Astrocyte (in vitro differentiated cells and primary cell): ENCODE measurements at regions not wholly inside any gene's neighbourhood (a gene's known extent, or its start where the extent isn't known, plus 50 kb on each side); places are given as distances from the start of the nearest gene placed in this dataset.

Source experiments
- DNase-seq: peaks from one replicate; pipeline ENCODE4 v3.0.0-alpha.2; 2010; ENCODE audit warnings: low read depth
- FAIRE-seq: peaks from 2 replicates; lab custom pipeline; 2011; peaks lifted over from hg19 to GRCh38; lab: Jason Lieb, UNC
- H2AFZ ChIP-seq: 2 replicates; pipeline ENCODE4 v1.6.0; 2012; ENCODE audit warnings: low read depth, low read length, inconsistent platforms
- H3K27ac ChIP-seq: 2 replicates; pipeline ENCODE4 v1.5.1; 2011; ENCODE audit warnings: low read depth, low read length, inconsistent platforms
- H3K27me3 ChIP-seq: 2 replicates; pipeline ENCODE4 v1.6.0; 2011; ENCODE audit warnings: low read length, inconsistent platforms; ENCODE audit not compliant: insufficient read depth
- H3K36me3 ChIP-seq: 2 replicates; pipeline ENCODE4 v1.5.1; 2011; ENCODE audit warnings: low read length, inconsistent platforms; ENCODE audit not compliant: insufficient read depth
- H3K4me1 ChIP-seq: 2 replicates; pipeline ENCODE4 v1.5.1; 2011; ENCODE audit warnings: low read length, inconsistent platforms; ENCODE audit not compliant: insufficient read depth
- H3K4me2 ChIP-seq: 2 replicates; pipeline ENCODE4 v1.6.0; 2012; ENCODE audit warnings: low read length, inconsistent platforms
- H3K4me3 ChIP-seq: 2 replicates; pipeline ENCODE4 v1.5.1; 2011; ENCODE audit warnings: low read depth, mild to moderate bottlenecking, low read length, inconsistent platforms; ENCODE audit not compliant: insufficient read depth
- H3K79me2 ChIP-seq: 2 replicates; pipeline ENCODE4 v1.6.0; 2012; ENCODE audit warnings: mild to moderate bottlenecking, low read length, inconsistent platforms; ENCODE audit not compliant: insufficient read depth
- H3K9ac ChIP-seq: 2 replicates; pipeline ENCODE4 v1.6.0; 2012; ENCODE audit warnings: mild to moderate bottlenecking, low read length, inconsistent platforms
- H3K9me3 ChIP-seq: 2 replicates; pipeline ENCODE4 v1.5.1; 2012; ENCODE audit warnings: low read depth, mild to moderate bottlenecking, low read length, inconsistent platforms; ENCODE audit not compliant: insufficient read depth
- H4K20me1 ChIP-seq: 2 replicates; pipeline ENCODE4 v1.6.0; 2012; ENCODE audit warnings: low read length, inconsistent platforms; ENCODE audit not compliant: insufficient read depth
- H3K27ac Mint-ChIP-seq: one replicate; pipeline ENCODE4 v1.8.0; 2021; ENCODE audit warnings: mild to moderate bottlenecking, mixed read lengths; ENCODE audit not compliant: unreplicated experiment
- H3K27me3 Mint-ChIP-seq: one replicate; pipeline ENCODE4 v1.8.0; 2021; ENCODE audit warnings: low read depth, mixed read lengths; ENCODE audit not compliant: unreplicated experiment
- H3K36me3 Mint-ChIP-seq: one replicate; pipeline ENCODE4 v1.8.0; 2021; ENCODE audit warnings: low read depth, mixed read lengths; ENCODE audit not compliant: unreplicated experiment
- H3K4me1 Mint-ChIP-seq: one replicate; pipeline ENCODE4 v1.8.0; 2021; ENCODE audit warnings: low read depth, mixed read lengths; ENCODE audit not compliant: unreplicated experiment
- H3K4me3 Mint-ChIP-seq: one replicate; pipeline ENCODE4 v1.8.0; 2021; ENCODE audit warnings: mild to moderate bottlenecking, moderate library complexity, mixed read lengths; ENCODE audit not compliant: unreplicated experiment
- H3K9me3 Mint-ChIP-seq: one replicate; pipeline ENCODE4 v1.8.0; 2021; ENCODE audit warnings: mild to moderate bottlenecking, mixed read lengths; ENCODE audit not compliant: unreplicated experiment
- EZH2 ChIP-seq: IDR thresholded peaks from 2 replicates; pipeline ENCODE4 v1.6.1; 2012; ENCODE audit warnings: mild to moderate bottlenecking, low read length, inconsistent platforms; ENCODE audit not compliant: insufficient read depth
- TF ChIP-seq, protein P1 (sequence below): IDR thresholded peaks from 2 replicates; pipeline ENCODE4 v1.5.1; 2011; ENCODE audit warnings: low read depth, mild to moderate bottlenecking, inconsistent platforms, low read length, moderate library complexity; ENCODE audit not compliant: insufficient read depth

DNA sequence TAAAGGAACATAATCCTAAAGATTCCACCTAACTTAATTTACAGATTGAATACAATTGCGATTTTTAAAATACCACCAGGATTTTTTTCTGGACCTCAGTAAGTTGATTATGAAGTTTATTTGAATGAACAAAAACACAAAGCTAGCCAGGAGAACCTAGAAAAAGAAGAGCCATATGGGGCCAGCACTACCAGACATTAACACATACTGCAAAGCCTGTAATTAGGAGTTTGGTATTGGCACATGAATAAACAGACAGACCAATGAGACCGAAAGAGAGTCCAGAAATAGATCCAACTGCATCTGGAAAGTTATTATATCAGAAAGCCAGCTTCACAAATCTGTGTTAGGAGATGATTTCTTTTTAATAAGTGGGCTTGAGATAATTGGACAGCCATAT is 105.5 kb upstream of the CHST15 start:
- Mint-ChIP-seq H3K9me3 (peaks cover 5% of the 10 kb centered on the region), H3K4me1 (no peaks in the 10 kb centered on the region), H3K27ac (no peak overlapping the region), H3K36me3 (peaks cover 1% of the 10 kb centered on the region), H3K27me3 (peaks cover 40% of the 10 kb centered on the region), H3K4me3 (no peak overlapping the region)
- no peak for FAIRE-seq
- Histone ChIP-seq H3K4me3 (no peak overlapping the region), H3K9ac (no peak overlapping the region), H3K9me3 (no peaks in the 10 kb centered on the region), H2AFZ (no peak overlapping the region), H3K4me2 (no peak overlapping the region), H3K4me1 (no peaks in the 10 kb centered on the region), H3K79me2 (no peaks in the 10 kb centered on the region), H3K36me3 (no peaks in the 10 kb centered on the region), H3K27ac (no peak overlapping the region), H3K27me3 (peaks cover 3% of the 10 kb centered on the region), H4K20me1 (no peaks in the 10 kb centered on the region)
- TF ChIP-seq, protein P1, sequence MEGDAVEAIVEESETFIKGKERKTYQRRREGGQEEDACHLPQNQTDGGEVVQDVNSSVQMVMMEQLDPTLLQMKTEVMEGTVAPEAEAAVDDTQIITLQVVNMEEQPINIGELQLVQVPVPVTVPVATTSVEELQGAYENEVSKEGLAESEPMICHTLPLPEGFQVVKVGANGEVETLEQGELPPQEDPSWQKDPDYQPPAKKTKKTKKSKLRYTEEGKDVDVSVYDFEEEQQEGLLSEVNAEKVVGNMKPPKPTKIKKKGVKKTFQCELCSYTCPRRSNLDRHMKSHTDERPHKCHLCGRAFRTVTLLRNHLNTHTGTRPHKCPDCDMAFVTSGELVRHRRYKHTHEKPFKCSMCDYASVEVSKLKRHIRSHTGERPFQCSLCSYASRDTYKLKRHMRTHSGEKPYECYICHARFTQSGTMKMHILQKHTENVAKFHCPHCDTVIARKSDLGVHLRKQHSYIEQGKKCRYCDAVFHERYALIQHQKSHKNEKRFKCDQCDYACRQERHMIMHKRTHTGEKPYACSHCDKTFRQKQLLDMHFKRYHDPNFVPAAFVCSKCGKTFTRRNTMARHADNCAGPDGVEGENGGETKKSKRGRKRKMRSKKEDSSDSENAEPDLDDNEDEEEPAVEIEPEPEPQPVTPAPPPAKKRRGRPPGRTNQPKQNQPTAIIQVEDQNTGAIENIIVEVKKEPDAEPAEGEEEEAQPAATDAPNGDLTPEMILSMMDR = no peak
- no peak for TF ChIP-seq EZH2
- DNase-seq = no peak

DNA sequence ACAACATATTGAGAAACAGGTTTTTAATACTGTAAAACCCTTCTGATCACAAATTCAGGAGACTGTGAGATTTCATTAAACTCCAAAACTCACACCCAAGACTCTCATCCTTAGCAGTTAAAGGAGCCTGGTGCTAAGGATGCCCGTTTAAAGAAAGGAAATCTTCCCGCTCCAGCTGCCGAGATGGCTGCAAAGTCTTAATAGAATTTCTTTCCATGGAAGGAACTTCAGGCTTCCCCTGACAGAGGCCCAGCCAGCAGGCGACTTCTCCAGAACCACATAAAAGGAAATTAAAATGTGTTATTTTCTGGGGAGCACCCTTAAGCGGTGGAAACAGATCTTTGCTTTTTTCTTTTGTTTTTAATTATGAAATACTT is 104.7 kb upstream of the CHST15 start:
- FAIRE-seq = no peak
- no peak overlapping the region for H2AFZ ChIP-seq
- TF ChIP-seq, protein P1 = no peak

DNA sequence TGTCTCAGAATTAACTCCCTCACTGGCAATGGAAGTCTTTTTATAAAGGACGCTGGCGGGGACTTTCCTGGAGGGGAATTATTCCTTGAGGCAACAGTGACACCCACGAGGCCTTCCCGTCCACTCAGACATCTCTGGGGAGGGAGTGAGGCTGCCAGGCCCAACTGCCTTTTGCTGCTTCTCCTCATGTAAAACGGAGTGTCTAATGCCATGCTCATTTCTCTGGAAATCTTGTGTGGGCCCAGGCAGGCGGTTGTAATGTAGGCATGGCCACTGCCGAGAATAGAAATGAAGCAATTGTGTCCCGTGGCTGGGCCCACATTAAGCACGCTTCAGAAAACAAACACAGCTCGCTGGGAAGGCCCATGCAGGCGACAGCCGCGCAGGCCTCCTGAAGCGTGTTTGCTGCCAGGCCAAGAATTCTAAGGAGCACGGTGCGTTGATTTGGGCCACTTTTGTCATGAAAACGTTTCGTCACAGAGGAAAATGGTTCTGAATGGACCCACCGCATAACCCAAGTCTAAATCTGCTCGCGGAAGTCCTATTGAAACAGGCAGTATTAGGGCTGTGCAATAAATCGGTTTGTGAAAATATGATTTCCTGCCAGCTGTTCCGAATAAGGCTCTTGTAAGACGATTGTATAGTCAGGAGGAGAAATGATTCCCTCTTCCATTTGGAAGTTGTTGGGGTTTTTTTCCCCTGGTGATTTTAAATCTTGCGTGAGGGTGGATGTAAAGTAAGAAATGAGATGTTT is 104.2 kb upstream of the CHST15 start:
- H3K27me3 Mint-ChIP-seq = peaks cover 33% of the 10 kb centered on the region
- no peak overlapping the region for H3K27ac Mint-ChIP-seq
- H3K9me3 Mint-ChIP-seq = no peaks in the 10 kb centered on the region
- Histone ChIP-seq H3K36me3 (no peaks in the 10 kb centered on the region), H3K4me1 (no peaks in the 10 kb centered on the region), H4K20me1 (no peaks in the 10 kb centered on the region), H3K27me3 (peaks cover 3% of the 10 kb centered on the region), H3K9me3 (no peaks in the 10 kb centered on the region), H2AFZ (peak overlapping the region; percentile 53), H3K27ac (no peak overlapping the region), H3K79me2 (no peaks in the 10 kb centered on the region), H3K4me3 (no peak overlapping the region), H3K4me2 (no peak overlapping the region), H3K9ac (no peak overlapping the region)
- H3K36me3 Mint-ChIP-seq = peaks cover 1% of the 10 kb centered on the region
- FAIRE-seq = no peak
- no peak overlapping the region for H3K4me3 Mint-ChIP-seq
- no peak for DNase-seq
- H3K4me1 Mint-ChIP-seq = no peaks in the 10 kb centered on the region
- TF ChIP-seq EZH2 = no peak
- TF ChIP-seq, protein P1 = no peak

More for the DNA sequence above, 104.7 kb upstream of the CHST15 start:
- H3K4me1 Mint-ChIP-seq = no peaks in the 10 kb centered on the region
- Histone ChIP-seq H3K4me3 (no peak overlapping the region), H3K4me2 (no peak overlapping the region), H3K9ac (no peak overlapping the region), H3K36me3 (no peaks in the 10 kb centered on the region), H4K20me1 (no peaks in the 10 kb centered on the region), H3K79me2 (no peaks in the 10 kb centered on the region), H3K4me1 (no peaks in the 10 kb centered on the region), H3K9me3 (no peaks in the 10 kb centered on the region), H3K27ac (no peak overlapping the region), H3K27me3 (peaks cover 3% of the 10 kb centered on the region)
- peaks cover 1% of the 10 kb centered on the region for H3K36me3 Mint-ChIP-seq
- H3K9me3 Mint-ChIP-seq = peaks cover 3% of the 10 kb centered on the region
- no peak for DNase-seq
- H3K4me3 Mint-ChIP-seq = no peak overlapping the region
- peaks cover 36% of the 10 kb centered on the region for H3K27me3 Mint-ChIP-seq
- H3K27ac Mint-ChIP-seq = no peak overlapping the region
